ENCODE measurements at regions not wholly inside any gene's neighbourhood (a gene's known extent, or its start where the extent isn't known, plus 50 kb on each side); places are given as distances from the start of the nearest gene placed in this dataset.
"Not testable (repeated sequence)": the region's sequence is repeated elsewhere in the genome, so short reads cannot be mapped to it uniquely, and the experiment has no call there.

DNA sequence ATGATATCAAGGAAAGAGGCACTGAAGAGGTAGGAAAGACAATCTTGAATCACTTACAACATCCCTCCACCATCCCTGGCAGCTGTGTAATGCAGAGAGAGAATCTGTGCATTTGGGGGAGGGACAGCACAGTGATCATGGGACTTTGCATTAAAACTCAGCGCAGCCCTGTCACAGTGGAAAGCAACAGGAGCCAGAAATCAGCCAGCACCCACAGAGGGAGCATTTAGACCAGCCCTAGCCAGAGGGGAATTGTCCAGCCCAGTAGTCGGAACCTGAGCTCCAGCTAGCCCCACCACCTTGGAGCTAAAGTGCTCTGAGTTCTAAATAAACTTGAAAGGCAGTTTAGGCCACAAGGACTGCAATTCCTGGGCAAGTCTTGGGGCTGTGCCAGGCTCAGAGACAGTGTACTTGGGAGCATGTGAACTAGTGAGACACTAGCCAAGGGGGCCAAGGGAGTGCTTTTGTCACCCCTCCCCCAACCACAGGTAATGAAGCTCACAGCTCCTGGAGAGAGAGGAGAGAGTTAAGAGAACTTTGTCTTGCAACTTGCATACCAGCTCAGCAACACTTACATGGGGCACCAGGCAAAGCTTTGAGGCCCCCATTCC lies 83.9 kb upstream of the FAM241A start:
- intact Hi-C loops (cut with DNase I) = no loop called here
- DNase-seq (ENCODE audit: missing footprints) (no peak), ATAC-seq (no peak)

- no peak for ATAC-seq
- intact Hi-C loops (cut with DNase I) = no loop called here
Measured at GRCh38 chr4:112063260-112063659, 82.0 kb upstream of the FAM241A start.

DNA sequence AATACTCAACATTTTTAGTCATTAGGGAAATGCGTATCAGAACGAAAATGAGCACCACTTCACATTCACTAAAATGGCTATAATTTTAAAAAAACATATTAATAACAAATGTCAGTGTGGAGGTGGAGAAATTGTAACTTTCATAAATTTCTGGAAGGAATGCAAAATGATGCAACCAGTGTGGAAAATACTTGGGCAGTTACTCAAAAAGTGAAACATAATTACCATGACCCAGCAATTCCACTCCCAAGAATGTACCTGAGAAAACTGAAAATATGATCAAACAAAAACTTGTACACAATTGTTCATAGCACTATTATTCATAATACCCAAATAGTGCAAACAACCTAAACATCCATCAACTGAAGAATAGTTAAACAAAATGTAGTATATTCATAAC lies 76.1 kb upstream of the FAM241A start:
- DNase-seq (ENCODE audit: missing footprints) (no peak), ATAC-seq (no peak)
- intact Hi-C loops (cut with DNase I) = no loop called here

More at GRCh38 chr4:112063260-112063659, 82.0 kb upstream of the FAM241A start:
- no peak for DNase-seq (ENCODE audit: missing footprints)

- ATAC-seq (no peak), DNase-seq (ENCODE audit: missing footprints) (no peak)
- intact Hi-C loops (cut with DNase I) = no loop called here
Measured at GRCh38 chr4:112073181-112073580, 72.1 kb upstream of the FAM241A start.

DNA sequence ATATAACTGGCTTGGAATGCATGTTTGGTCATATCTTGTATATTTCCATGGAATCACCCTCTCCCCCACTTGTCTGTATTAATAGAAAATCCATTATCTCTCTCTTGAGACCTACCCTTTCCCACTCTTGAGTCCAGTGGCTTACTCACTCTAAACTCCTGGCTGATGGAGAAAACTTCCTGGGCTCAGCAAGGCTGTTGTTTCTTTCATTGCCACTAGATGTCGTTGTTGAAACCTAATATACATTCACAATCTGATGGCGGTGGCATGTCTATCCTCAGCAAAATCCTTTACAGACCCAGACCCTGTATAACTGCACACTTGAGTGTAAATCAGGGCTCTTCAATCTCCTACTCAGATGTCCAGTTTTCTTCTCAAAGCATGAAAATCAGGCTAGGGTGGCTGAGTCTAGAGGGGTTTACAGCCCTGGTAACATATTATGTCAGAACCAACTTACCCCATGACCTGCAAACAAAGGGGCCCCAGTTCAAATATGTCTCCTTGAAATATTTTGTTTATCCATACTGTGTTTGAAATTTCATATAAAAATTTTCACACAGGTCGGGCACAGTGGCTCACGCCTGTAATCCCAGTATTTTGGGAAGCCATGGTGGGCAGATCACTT lies 70.0 kb upstream of the FAM241A start:
- DNase-seq (ENCODE audit: missing footprints) (no peak), ATAC-seq (no peak)
- intact Hi-C loops (cut with DNase I) = no loop called here

DNA sequence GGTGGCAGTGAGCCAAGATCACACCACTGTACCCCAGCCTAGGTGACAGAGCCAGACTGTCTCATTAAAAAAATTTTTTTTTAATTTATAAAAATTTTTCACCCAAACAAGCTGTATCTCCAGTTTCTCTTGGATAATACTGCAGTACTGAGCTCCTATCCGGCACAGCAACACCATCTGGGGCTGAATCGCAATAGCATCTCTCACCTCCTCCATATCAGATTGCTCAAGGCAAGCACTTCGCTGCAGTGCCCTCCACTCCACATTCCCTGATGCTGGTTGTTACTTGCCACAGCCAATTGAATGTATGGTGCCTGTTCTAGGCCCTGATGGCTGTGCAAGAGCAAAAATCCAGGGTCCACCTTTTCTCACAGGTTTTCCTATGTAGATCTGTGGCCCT lies 69.3 kb upstream of the FAM241A start:
- no peak for ATAC-seq
- intact Hi-C loops (cut with DNase I) = no loop called here
- DNase-seq (ENCODE audit: missing footprints) = no peak

- DNase-seq (ENCODE audit: missing footprints) = no peak
- ATAC-seq = no peak
- intact Hi-C loops (cut with DNase I) = no loop called here
Measured at GRCh38 chr4:112076919-112077608, 68.2 kb upstream of the FAM241A start.

DNA sequence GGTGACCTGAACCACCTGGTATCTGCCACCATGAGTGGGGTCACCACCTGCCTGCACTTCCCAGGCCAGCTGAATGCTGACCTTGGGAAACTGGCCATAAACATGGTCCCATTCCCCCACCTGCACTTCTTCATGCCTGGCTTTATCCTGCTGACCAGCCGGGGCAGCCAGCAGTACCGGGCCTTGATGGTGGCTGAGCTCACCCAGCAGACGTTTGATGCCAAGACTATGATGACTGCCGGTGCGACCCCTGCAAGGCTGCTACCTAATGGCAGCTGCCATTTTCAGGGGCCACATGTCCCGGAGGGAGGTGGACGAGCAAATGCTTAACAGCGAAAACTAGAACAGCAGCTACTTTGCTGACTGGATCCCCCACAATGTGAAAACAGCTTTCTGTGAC lies 67.5 kb upstream of the FAM241A start:
- DNase-seq (ENCODE audit: missing footprints) = no peak
- ATAC-seq = no peak
- intact Hi-C loops (cut with DNase I) = no loop called here

GRCh38 chr4:112082954-112083586 lies 62.2 kb upstream of the FAM241A start:
- DNase-seq (ENCODE audit: missing footprints) (no peak), ATAC-seq (no peak)
- intact Hi-C loops (cut with DNase I) = no loop called here

DNA sequence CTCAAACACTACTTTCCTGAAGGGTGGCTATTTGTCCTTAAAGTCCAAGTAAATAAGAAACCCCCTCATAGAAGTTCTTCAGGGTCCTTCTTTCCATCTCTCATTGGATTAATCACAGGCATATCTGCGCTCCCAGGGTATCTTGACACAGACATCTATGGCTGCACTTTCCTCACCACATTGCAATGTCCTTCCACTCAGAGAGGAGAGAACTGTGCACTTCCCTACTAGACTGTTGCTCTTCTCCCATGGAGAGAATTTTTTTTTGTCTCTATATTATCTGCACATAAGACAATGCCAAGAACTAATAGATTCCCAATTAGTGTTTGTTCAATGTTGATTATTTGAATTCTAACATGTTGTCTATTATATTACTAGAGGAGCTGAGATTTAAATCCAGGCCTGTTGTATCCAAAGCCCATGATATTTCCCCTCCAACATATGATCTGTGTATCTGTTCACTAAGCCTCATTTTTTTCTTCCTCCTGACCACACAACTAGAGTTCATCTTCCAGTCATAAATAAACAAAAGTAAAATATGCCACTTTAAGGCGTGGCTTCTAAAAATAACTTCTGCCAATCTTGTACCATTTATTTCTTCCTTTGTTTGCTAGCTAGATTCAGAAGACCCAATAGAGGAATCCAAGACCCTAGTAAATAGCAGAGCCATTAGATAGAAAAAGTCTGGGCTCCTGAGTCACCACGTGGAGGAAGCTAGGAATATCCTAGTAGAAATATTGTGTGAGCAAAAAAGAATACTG lies 61.5 kb upstream of the FAM241A start:
- intact Hi-C loops (cut with DNase I) = no loop called here
- no peak for ATAC-seq
- no peak for DNase-seq (ENCODE audit: missing footprints)

DNA sequence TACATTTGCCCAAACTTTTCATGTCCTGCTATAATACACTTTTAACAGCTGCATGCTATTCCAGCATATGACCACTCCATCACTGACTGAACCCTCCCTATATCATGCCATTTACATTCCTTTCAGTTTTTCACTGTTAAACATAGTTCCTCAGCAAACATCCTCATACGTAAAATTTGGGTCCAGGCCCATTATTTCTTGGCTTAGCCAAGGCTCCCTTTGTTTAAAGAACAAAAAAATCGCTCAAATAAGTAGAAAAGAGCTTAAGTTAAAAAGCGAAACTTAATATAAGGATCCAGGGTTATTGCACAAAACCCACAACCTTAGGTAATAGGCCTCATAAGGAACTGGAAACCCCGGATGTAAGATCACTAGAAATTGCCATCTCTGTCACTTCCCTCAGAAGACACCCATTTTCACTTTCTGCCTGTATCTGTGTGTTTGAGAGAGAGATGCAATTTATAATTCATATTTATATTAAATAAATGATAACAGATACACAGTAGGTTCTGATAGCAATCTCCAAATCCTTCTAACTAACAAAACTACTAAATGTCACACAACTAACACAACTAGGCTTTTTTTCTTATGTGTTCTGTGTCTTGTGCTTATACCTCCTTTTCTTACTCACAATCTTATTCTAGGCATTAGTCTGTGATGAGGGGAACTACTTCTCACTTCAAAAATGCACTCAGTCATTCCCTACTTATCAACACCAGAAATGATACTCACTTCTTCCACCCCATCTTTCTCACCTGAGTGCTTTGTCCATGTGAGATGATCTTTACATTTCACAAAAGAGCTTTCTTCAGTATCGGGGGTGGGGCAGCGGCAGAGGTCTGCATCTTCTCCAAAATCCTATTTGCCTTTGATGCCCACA lies 59.9 kb upstream of the FAM241A start:
- ATAC-seq (no peak), DNase-seq (ENCODE audit: missing footprints) (no peak)
- intact Hi-C loops (cut with DNase I) = no loop called here

GRCh38 chr4:112086036-112086434 lies 59.2 kb upstream of the FAM241A start:
- DNase-seq (ENCODE audit: missing footprints) = no peak
- intact Hi-C loops (cut with DNase I) = no loop called here
- no peak for ATAC-seq

- DNase-seq (ENCODE audit: missing footprints); intact Hi-C loops (cut with DNase I); ATAC-seq: not testable (repeated sequence)
Measured at GRCh38 chr4:112086661-112087060, 58.6 kb upstream of the FAM241A start.

GRCh38 chr4:112092330-112092729 lies 52.9 kb upstream of the FAM241A start:
- DNase-seq (ENCODE audit: missing footprints); ATAC-seq: not testable (repeated sequence)
- intact Hi-C loops (cut with DNase I) = loop anchor here (10.0 kb wide), 1 partner anchor 432 kb away; no protein-coding TSS in a partner anchor

- intact Hi-C loops (cut with DNase I) = loop anchor here (10.0 kb wide), 1 partner anchor 431 kb away; no protein-coding TSS in a partner anchor
- DNase-seq (ENCODE audit: missing footprints) = no peak
- ATAC-seq = no peak
Measured at GRCh38 chr4:112093636-112094202, 51.5 kb upstream of the FAM241A start.

DNA sequence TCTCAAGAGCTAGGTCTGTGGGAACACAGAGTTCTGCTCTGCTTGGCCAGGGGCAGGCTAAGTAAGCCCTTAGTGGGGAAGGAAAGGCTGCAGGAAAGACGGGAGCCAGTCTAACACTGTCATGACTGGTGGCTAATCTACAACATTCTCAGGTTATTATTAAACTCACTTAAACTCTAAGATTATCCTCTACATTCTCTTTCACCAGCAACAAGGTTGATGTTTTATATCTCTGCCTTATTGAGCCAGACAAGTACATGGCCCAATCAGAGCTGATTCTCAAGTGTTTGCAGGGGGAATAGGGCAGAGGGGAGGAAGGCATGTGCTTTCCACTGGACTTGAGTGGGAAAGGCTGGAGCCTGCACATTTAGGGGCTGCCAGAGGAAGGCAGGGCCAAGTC lies 50.9 kb upstream of the FAM241A start:
- ATAC-seq (peak; percentile 68), DNase-seq (ENCODE audit: missing footprints) (no peak)
- intact Hi-C loops (cut with DNase I) = loop anchor here (10.0 kb wide), 1 partner anchor 430 kb away; no protein-coding TSS in a partner anchor
